Gastroesophageal sphincter (tissue), 3 donors: ENCODE measurements at regions not wholly inside any gene's neighbourhood (a gene's known extent, or its start where the extent isn't known, plus 50 kb on each side); places are given as distances from the start of the nearest gene placed in this dataset.

Experiments
- POLR2A ChIP-seq, 2 donors: fragments of 450-650 bp; IDR thresholded peaks; one replicate each; pipeline ENCODE4 v1.6.1; 2017; ENCODE audit warnings: antibody characterized with exemption in 2 of 2, mild to moderate bottlenecking in 2 of 2, moderate library complexity in 1 of 2
- POLR2AphosphoS5 ChIP-seq: sonication (generic); formaldehyde crosslinking; IDR thresholded peaks from one replicate; pipeline ENCODE4 v1.6.1; 2017; ENCODE audit warnings: antibody characterized with exemption
- TF ChIP-seq, protein P1 (sequence below), 4 experiments: fragments of 200-600 bp in 2 of 4; fragments of 450-650 bp in 2 of 4; sonication (generic) in 1 of 4; IDR thresholded peaks; one replicate each; pipeline ENCODE4 v1.5.1; 2017 to 2019; ENCODE audit warnings: antibody characterized with exemption in 4 of 4, mild to moderate bottlenecking in 2 of 4, moderate library complexity in 2 of 4

DNA sequence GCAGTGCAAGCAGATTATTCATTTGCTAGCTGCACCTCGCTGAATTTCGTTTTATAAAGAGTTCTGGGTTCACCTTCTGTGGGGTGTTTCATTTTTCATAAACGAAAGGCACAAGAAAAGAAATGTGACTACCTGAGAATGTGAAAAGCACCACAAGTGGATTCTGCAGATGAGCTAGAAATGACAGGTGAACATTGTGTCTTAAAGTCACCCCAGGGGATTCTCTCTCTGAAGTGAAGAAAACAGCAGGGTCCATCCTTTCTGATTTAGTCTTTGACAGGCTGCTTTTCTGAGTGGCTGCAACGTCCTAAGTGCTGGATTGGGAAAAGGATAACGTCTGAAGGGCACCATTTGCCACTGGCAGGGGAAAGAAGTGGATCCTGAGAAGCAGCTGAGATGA lies 469.3 kb downstream of the SPATA31D1 start:
- TF ChIP-seq POLR2A (IDR thresholded peaks at IDR 0.05), result no peak
- no peak for TF ChIP-seq POLR2AphosphoS5
- TF ChIP-seq, protein P1, sequence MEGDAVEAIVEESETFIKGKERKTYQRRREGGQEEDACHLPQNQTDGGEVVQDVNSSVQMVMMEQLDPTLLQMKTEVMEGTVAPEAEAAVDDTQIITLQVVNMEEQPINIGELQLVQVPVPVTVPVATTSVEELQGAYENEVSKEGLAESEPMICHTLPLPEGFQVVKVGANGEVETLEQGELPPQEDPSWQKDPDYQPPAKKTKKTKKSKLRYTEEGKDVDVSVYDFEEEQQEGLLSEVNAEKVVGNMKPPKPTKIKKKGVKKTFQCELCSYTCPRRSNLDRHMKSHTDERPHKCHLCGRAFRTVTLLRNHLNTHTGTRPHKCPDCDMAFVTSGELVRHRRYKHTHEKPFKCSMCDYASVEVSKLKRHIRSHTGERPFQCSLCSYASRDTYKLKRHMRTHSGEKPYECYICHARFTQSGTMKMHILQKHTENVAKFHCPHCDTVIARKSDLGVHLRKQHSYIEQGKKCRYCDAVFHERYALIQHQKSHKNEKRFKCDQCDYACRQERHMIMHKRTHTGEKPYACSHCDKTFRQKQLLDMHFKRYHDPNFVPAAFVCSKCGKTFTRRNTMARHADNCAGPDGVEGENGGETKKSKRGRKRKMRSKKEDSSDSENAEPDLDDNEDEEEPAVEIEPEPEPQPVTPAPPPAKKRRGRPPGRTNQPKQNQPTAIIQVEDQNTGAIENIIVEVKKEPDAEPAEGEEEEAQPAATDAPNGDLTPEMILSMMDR (IDR thresholded peaks at IDR 0.05), result no peak
